HEK293 (cell line): ENCODE measurements at regions not wholly inside any gene's neighbourhood (a gene's known extent, or its start where the extent isn't known, plus 50 kb on each side); places are given as distances from the start of the nearest gene placed in this dataset.
"Not testable (repeated sequence)": the region's sequence is repeated elsewhere in the genome, so short reads cannot be mapped to it uniquely, and the experiment has no call there.

Experiments used
- CTCF ChIA-PET: fragments of 350-600 bp; formaldehyde crosslinking; extraction: SDS; loops from one replicate; lab custom pipeline; 2021; ENCODE audit warnings: antibody characterized with exemption; lab: Yijun Ruan, JAX
- POLR2A ChIA-PET: fragments of 300-600 bp; formaldehyde crosslinking; extraction: SDS; loops from one replicate; lab custom pipeline; 2020; ENCODE audit warnings: antibody characterized with exemption, inconsistent platforms; lab: Yijun Ruan, JAX
- H3K27ac ChIP-seq: fragments of 200-500 bp; sonication (Bioruptor generic); 2 replicates; pipeline ENCODE4 v1.5.1; 2014; ENCODE audit warnings: low read depth, low read length, control low read depth, inconsistent platforms; ENCODE audit errors: extremely low read depth
- H3K36me3 ChIP-seq, 2 experiments: fragments of 200-500 bp in 1 of 2; sonication (Bioruptor generic) in 1 of 2; 1 replicate in 1 of 2; 2 replicates in 1 of 2; pipeline ENCODE4 v1.5.1; 2014 to 2017; ENCODE audit warnings: inconsistent platforms in 2 of 2, low read length in 2 of 2; ENCODE audit not compliant: control insufficient read depth in 2 of 2, insufficient read depth in 1 of 2
- H3K4me1 ChIP-seq: fragments of 200-500 bp; sonication (Bioruptor generic); 2 replicates; pipeline ENCODE4 v1.5.1; 2014; ENCODE audit warnings: mild to moderate bottlenecking, low read length, inconsistent platforms; ENCODE audit not compliant: control insufficient read depth, insufficient read depth
- H3K4me3 ChIP-seq: 2 replicates; pipeline ENCODE4 v1.5.1; 2011; ENCODE audit warnings: low read depth, mild to moderate bottlenecking, control low read depth, low read length, moderate library complexity
- H3K9me3 ChIP-seq: fragments of 200-500 bp; sonication (Bioruptor generic); 2 replicates; pipeline ENCODE4 v1.5.1; 2014; ENCODE audit warnings: low read depth, low read length, inconsistent platforms; ENCODE audit not compliant: control insufficient read depth, insufficient read depth
- IKZF3 ChIP-seq: fragments of 450-650 bp; IDR thresholded peaks from 2 replicates; pipeline ENCODE4 v1.5.0; 2018; ENCODE audit warnings: missing biosample characterization, mild to moderate bottlenecking, missing genetic modification characterization, moderate library complexity
- YY1 ChIP-seq: fragments of 450-650 bp; formaldehyde crosslinking; IDR thresholded peaks from 2 replicates; pipeline ENCODE4 v1.5.1; 2018; ENCODE audit warnings: missing biosample characterization, missing genetic modification characterization
- ZBTB17 ChIP-seq: fragments of 450-650 bp; formaldehyde crosslinking; IDR thresholded peaks from 2 replicates; pipeline ENCODE4 v1.5.1; 2016; ENCODE audit warnings: missing biosample characterization, missing genetic modification characterization
- ZBTB48 ChIP-seq: fragments of 450-650 bp; formaldehyde crosslinking; IDR thresholded peaks from 2 replicates; pipeline ENCODE4 v1.5.1; 2016; ENCODE audit warnings: missing biosample characterization, missing genetic modification characterization
- ZNF114 ChIP-seq: fragments of 450-650 bp; formaldehyde crosslinking; IDR thresholded peaks from 2 replicates; pipeline ENCODE4 v1.5.0; 2017; ENCODE audit warnings: missing biosample characterization, missing genetic modification characterization
- ZNF184 ChIP-seq: fragments of 450-650 bp; IDR thresholded peaks from 2 replicates; pipeline ENCODE4 v1.5.1; 2018; ENCODE audit warnings: missing biosample characterization, mild to moderate bottlenecking, missing genetic modification characterization
- ZNF223 ChIP-seq: fragments of 450-650 bp; formaldehyde crosslinking; IDR thresholded peaks from 2 replicates; pipeline ENCODE4 v1.5.1; 2016; ENCODE audit warnings: missing biosample characterization, missing genetic modification characterization
- ZNF335 ChIP-seq: fragments of 450-650 bp; formaldehyde crosslinking; conservative IDR thresholded peaks from 2 replicates; pipeline ENCODE4 v1.5.1; 2016; ENCODE audit warnings: missing biosample characterization, missing genetic modification characterization
- ZNF341 ChIP-seq: fragments of 450-650 bp; formaldehyde crosslinking; IDR thresholded peaks from 2 replicates; pipeline ENCODE4; 2016; ENCODE audit warnings: low read depth, missing biosample characterization, missing genetic modification characterization
- ZNF394 ChIP-seq: fragments of 450-650 bp; formaldehyde crosslinking; IDR thresholded peaks from 2 replicates; pipeline ENCODE4 v1.5.1; 2016; ENCODE audit warnings: missing biosample characterization, missing genetic modification characterization, mild to moderate bottlenecking, moderate library complexity, borderline replicate concordance
- ZNF48 ChIP-seq: fragments of 450-650 bp; formaldehyde crosslinking; IDR thresholded peaks from 2 replicates; pipeline ENCODE4 v1.5.1; 2016; ENCODE audit warnings: missing biosample characterization, missing genetic modification characterization
- ZNF561 ChIP-seq: fragments of 450-650 bp; IDR thresholded peaks from 2 replicates; pipeline ENCODE4 v1.5.1; 2018; ENCODE audit warnings: missing biosample characterization, missing genetic modification characterization, borderline replicate concordance
- ZNF610 ChIP-seq: fragments of 450-650 bp; formaldehyde crosslinking; IDR thresholded peaks from 2 replicates; pipeline ENCODE4 v1.5.1; 2016; ENCODE audit warnings: missing biosample characterization, missing genetic modification characterization, borderline replicate concordance
- ZNF670 ChIP-seq: fragments of 450-650 bp; formaldehyde crosslinking; IDR thresholded peaks from 2 replicates; pipeline ENCODE4 v1.5.1; 2016; ENCODE audit warnings: missing biosample characterization, missing genetic modification characterization, low read depth
- TF ChIP-seq, protein P1 (sequence below): fragments of 450-650 bp; formaldehyde crosslinking; IDR thresholded peaks from 2 replicates; pipeline ENCODE4 v1.5.1; 2016; ENCODE audit warnings: missing biosample characterization, missing genetic modification characterization
- TF ChIP-seq, protein P2 (sequence below): fragments of 450-650 bp; formaldehyde crosslinking; optimal IDR thresholded peaks from 2 replicates; pipeline ENCODE3; 2016; ENCODE audit warnings: missing biosample characterization, mild to moderate bottlenecking, missing genetic modification characterization
- TF ChIP-seq, protein P3 (sequence below): fragments of 450-650 bp; formaldehyde crosslinking; IDR thresholded peaks from 2 replicates; pipeline ENCODE4 v1.5.1; 2016; ENCODE audit warnings: missing biosample characterization, missing genetic modification characterization, borderline replicate concordance

DNA sequence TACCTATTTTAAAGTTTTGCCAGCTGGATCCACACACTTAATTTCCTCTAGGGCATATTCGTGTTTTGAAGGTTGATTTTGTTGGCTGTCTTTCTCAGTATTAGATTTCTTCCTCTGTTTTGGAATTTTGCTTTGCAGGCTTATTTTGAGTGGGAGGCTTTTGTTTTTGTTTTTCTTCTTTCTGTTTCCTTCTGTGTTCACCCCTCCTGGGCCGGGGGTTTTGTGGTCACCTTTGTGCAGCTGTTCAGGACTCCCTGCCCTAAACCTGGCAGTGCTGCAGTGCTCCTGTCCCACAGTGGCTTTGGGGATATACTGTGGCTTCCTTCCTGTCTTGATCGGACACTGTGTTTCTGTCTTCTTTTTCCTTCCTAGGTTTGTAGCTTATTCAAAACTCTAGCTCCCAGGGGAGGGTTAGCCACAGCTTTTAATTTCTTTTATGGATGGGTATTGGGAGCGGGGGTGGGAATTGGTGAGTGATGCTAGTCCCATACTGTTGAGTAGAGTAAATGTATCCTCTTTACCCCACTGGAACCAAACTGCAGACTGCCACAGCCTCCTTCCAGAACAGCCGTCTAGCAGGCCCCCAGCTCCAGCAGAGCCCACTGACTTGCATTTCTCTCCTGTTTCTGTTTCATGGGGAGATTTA, 228.7 kb upstream of the FZD8 start:
- ChIA-PET POLR2A (no interaction called here), CTCF (no interaction called here)
- Histone ChIP-seq H3K4me1 (no peaks in the 10 kb centered on the region), H3K9me3 (no peaks in the 10 kb centered on the region; the same call in 1 of the 2 replicates), H3K36me3 (no peaks in the 10 kb centered on the region), H3K4me3 (no peak overlapping the region), H3K27ac (no peak overlapping the region)
- TF ChIP-seq ZNF114 (tag by site-specific recombination), result no peak
- TF ChIP-seq, protein P1, sequence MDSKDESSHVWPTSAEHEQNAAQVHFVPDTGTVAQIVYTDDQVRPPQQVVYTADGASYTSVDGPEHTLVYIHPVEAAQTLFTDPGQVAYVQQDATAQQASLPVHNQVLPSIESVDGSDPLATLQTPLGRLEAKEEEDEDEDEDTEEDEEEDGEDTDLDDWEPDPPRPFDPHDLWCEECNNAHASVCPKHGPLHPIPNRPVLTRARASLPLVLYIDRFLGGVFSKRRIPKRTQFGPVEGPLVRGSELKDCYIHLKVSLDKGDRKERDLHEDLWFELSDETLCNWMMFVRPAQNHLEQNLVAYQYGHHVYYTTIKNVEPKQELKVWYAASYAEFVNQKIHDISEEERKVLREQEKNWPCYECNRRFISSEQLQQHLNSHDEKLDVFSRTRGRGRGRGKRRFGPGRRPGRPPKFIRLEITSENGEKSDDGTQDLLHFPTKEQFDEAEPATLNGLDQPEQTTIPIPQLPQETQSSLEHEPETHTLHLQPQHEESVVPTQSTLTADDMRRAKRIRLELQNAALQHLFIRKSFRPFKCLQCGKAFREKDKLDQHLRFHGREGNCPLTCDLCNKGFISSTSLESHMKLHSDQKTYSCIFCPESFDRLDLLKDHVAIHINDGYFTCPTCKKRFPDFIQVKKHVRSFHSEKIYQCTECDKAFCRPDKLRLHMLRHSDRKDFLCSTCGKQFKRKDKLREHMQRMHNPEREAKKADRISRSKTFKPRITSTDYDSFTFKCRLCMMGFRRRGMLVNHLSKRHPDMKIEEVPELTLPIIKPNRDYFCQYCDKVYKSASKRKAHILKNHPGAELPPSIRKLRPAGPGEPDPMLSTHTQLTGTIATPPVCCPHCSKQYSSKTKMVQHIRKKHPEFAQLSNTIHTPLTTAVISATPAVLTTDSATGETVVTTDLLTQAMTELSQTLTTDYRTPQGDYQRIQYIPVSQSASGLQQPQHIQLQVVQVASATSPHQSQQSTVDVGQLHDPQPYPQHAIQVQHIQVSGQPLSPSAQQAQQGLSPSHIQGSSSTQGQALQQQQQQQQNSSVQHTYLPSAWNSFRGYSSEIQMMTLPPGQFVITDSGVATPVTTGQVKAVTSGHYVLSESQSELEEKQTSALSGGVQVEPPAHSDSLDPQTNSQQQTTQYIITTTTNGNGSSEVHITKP (tag by site-specific recombination), result 0 out of 2 replicates have a peak, but pooled peaks have one; percentile 11

DNA sequence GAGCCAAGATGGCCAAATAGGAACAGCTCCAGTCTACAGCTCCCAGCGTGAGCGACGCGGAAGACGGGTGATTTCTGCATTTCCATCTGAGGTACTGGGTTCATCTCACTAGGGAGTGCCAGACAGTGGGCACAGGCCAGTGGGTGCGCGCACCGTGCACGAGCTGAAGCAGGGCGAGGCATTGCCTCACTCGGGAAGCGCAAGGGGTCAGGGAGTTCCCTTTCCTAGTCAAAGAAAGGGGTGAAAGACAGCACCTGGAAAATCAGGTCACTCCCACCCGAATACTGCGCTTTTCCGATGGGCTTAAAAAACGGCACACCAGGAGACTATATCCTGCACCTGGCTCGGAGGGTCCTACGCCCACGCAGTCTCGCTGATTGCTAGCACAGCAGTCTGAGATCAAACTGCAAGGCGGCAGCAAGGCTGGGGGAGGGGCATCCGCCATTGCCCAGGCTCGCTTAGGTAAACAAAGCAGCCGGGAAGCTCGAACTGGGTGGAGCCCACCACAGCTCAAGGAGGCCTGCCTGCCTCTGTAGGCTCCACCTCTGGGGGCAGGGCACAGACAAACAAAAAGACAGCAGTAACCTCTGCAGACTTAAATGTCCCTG, 216.7 kb upstream of the FZD8 start:
- H3K4me1 ChIP-seq, H3K27ac ChIP-seq, H3K4me3 ChIP-seq, H3K36me3 ChIP-seq, POLR2A ChIA-PET, H3K9me3 ChIP-seq, CTCF ChIA-PET: not testable (repeated sequence)
- TF ChIP-seq, protein P2, sequence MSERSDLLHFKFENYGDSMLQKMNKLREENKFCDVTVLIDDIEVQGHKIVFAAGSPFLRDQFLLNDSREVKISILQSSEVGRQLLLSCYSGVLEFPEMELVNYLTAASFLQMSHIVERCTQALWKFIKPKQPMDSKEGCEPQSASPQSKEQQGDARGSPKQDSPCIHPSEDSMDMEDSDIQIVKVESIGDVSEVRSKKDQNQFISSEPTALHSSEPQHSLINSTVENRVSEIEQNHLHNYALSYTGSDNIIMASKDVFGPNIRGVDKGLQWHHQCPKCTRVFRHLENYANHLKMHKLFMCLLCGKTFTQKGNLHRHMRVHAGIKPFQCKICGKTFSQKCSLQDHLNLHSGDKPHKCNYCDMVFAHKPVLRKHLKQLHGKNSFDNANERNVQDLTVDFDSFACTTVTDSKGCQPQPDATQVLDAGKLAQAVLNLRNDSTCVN (tag by site-specific recombination), result peak; percentile 76
- TF ChIP-seq ZBTB48, result peak; percentile 85
- TF ChIP-seq, protein P1 (tag by site-specific recombination), result 0 out of 2 replicates have a peak, but pooled peaks have one; percentile 25
- 0 out of 2 replicates have a peak, but pooled peaks have one; percentile 20 for TF ChIP-seq YY1
- 0 out of 2 replicates have a peak, but pooled peaks have one; percentile 44 for TF ChIP-seq IKZF3
- 0 out of 2 replicates have a peak, but pooled peaks have one; percentile 18 for TF ChIP-seq ZNF561 (tag by site-specific recombination)
- peak; percentile 41; the same call in 1 of the 2 replicates for TF ChIP-seq ZNF341 (tag by site-specific recombination)
- peak; percentile 58 for TF ChIP-seq ZBTB17 (tag by site-specific recombination)
- peak; percentile 60; the same call in 1 of the 2 replicates for TF ChIP-seq ZNF335 (tag by site-specific recombination)

DNA sequence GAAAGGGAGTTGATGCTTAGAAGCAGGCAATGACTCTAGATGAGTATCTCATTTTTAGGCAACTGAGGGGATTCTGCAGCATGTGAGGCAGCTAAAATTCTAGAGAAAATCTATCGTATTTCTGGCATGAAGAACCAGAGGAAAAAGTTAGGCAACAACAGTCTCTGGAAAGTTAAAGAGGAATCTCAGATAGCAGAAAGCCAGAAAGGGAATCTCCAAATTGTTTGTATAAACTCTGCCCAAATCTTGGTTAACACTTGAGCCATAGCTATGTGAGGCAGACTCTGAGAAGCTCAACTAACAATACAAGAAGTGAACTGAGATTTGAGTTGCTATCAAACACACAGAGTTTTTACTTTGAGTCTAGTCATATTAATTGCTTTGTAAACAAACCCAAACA, 215.8 kb upstream of the FZD8 start:
- no peak overlapping the region for H3K27ac ChIP-seq
- H3K9me3 ChIP-seq, result no peaks in the 10 kb centered on the region
- no peak overlapping the region for H3K4me3 ChIP-seq
- POLR2A ChIA-PET, result no interaction called here
- H3K4me1 ChIP-seq, result peaks cover 3% of the 10 kb centered on the region; the same call in 1 of the 2 replicates
- CTCF ChIA-PET, result interaction anchor here (0.9 kb wide), 3 partner anchors 9 to 36 kb away, joined by 3 to 6 read pairs (median 3); no protein-coding TSS in a partner anchor
- no peaks in the 10 kb centered on the region for H3K36me3 ChIP-seq
- TF ChIP-seq ZNF223 (tag by site-specific recombination) (no peak), ZNF670 (tag by site-specific recombination) (no peak), ZNF394 (tag by site-specific recombination) (no peak), ZNF561 (tag by site-specific recombination) (no peak), ZNF184 (tag by site-specific recombination) (no peak), ZNF48 (tag by site-specific recombination) (no peak), ZNF610 (tag by site-specific recombination) (no peak)
- TF ChIP-seq, protein P3, sequence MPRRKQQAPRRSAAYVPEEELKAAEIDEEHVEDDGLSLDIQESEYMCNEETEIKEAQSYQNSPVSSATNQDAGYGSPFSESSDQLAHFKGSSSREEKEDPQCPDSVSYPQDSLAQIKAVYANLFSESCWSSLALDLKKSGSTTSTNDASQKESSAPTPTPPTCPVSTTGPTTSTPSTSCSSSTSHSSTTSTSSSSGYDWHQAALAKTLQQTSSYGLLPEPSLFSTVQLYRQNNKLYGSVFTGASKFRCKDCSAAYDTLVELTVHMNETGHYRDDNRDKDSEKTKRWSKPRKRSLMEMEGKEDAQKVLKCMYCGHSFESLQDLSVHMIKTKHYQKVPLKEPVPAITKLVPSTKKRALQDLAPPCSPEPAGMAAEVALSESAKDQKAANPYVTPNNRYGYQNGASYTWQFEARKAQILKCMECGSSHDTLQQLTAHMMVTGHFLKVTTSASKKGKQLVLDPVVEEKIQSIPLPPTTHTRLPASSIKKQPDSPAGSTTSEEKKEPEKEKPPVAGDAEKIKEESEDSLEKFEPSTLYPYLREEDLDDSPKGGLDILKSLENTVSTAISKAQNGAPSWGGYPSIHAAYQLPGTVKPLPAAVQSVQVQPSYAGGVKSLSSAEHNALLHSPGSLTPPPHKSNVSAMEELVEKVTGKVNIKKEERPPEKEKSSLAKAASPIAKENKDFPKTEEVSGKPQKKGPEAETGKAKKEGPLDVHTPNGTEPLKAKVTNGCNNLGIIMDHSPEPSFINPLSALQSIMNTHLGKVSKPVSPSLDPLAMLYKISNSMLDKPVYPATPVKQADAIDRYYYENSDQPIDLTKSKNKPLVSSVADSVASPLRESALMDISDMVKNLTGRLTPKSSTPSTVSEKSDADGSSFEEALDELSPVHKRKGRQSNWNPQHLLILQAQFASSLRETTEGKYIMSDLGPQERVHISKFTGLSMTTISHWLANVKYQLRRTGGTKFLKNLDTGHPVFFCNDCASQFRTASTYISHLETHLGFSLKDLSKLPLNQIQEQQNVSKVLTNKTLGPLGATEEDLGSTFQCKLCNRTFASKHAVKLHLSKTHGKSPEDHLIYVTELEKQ (tag by site-specific recombination), result no peak
